T-helper 2 cell treated with Interferon-gamma antibody and Interleukin-4, amounts not matched to agents 100 ng/mL and 5 ng/mL, for 36 hours (primary cell): ENCODE measurements at regions not wholly inside any gene's neighbourhood (a gene's known extent, or its start where the extent isn't known, plus 50 kb on each side); places are given as distances from the start of the nearest gene placed in this dataset.

Source experiments
- intact Hi-C: fragments of 100-400 bp; cut with micrococcal nuclease; formaldehyde crosslinking; loops from one replicate; pipeline ENCODE4 v1.15.1; 2023

DNA sequence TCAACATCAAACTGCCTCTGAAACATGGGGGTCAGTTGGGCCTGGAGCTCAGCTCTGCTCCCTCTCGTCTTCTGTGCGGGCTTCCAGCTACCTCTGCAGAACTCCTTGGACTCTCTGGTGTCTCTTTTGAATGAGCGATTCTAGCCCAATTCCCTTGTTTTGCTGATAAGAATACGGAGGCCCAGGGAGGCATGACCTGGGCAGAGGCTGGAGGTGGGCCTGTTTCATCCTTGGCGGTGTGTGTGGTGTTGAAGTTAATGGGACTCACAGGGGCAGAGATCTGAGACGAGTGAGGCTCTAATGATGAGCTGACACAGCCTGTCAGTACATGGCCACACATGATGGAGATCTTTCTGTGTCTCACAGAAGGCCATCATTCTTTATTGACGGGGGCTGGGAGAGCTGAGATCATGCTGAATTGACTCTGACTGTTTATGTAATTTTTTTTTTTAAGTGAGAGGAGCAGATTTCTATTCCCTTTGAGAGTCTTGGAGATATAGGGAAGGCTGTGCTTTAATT, 134.5 kb downstream of the URB2 start:
- intact Hi-C loops = no loop called here

DNA sequence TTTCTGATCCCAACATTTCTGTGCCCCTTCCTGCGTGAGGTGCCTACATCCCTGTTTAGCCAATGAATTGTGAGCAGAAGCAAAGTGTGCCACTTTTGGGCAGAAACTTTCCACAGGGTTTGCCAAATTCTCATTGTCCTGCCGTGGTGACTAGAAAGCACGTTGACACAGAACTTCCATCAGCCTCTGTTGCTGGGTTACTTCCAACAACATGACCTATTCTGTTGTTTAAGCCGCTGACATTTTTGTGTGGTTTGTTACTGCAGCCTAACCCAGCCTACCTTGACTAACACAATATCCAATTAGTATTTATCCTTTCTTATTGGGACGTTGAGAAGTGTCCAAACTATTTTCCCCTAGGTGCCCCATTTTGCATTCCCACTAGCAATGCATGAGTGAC, 136.8 kb downstream of the URB2 start:
- intact Hi-C loops = no loop called here

DNA sequence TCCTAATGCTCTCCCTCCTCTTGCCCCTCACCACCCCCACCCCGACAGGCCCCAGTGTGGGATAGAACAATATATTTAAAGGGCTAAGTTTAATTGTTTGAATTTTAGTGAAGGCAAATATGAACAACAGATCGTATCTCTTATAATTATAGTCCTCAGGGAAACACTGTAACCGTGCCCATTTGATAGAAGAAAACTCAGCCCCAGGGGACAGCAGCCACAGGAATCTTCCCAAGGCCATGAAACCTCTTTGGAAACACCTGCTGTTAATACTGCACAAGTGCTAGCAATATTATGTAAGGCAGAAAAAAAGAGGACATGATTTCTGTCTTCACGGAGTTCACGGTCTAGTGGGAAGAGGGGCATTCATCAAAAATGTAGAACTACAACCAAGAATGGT, 142.2 kb downstream of the URB2 start:
- intact Hi-C loops = no loop called here

DNA sequence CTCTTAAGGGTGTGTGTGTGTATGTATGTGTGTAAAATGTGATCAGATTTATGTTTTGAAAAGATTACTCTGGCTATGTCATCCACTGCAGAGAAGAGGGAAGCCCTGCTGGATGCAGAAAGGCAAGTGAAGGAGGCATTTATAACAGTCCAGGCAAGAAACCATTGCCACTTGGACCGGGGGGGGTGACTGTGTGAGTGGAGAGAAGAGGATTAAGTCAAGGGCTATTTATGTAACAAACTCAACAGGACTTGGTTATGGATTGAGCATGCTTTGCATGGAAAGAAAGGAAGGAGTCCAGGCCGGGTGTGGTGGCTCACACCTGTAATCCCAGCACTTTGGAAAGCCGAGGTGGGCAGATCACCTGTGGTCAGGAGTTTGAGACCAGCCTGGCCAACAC, 143.0 kb downstream of the URB2 start:
- intact Hi-C loops = no loop called here

DNA sequence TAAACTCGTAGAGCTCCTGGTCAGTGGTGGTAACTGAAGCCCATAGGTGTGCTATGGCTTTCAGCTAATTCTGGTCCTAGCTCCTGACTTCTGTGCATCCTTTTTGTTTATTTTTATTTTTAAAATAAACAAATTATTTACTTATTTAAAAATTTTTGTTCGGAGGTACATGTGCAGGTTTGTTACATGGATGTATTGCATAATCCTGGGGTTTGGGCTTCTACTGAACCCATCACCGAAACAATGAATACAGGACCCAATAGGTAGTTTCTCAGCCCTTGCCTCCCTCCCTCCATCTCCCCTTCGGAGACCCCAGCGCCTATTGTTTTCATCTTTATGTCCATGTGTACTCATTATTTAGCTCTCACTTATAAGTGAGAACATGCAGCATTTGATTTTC, 143.8 kb downstream of the URB2 start:
- intact Hi-C loops = no loop called here

DNA sequence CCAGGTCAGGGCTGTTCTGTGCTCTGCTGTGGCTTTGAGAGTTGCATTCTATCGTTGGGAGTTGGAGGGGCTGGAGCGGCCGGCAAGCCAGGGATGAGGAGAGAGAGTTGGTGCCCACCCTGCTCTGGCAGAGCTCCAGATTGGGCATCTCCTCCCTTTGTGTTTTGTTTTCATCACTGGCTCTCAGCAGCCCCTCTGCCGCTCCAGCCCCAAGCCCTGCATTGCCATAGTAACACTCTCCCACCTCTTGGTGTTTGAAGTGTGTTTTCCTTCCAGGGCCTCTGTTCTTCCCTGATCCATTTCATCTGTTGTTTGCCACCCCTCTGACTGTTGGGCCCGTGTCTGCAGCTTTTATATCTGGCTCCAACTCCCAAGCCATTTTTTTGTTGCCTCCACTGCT, 152.7 kb downstream of the URB2 start:
- intact Hi-C loops = no loop called here

DNA sequence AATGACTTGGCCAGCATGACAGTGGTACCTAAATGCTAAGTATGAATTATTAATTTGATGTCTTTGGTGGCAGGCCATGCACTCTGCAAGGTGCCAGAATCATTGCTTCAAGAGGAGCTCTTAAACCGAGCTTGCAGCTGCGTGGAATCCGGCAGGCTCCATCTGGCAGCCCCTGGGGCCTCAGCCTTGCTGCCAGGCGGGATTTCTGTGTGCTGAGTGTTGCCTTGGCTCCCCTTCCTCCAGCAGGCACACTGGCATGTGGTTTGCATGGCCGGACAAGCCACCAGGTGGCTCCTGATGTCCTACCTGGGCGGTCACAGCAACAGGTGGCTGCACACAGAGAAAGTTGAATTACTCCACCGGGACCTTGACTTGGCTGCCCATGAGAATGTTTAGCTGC, 155.4 kb downstream of the URB2 start:
- intact Hi-C loops = no loop called here

DNA sequence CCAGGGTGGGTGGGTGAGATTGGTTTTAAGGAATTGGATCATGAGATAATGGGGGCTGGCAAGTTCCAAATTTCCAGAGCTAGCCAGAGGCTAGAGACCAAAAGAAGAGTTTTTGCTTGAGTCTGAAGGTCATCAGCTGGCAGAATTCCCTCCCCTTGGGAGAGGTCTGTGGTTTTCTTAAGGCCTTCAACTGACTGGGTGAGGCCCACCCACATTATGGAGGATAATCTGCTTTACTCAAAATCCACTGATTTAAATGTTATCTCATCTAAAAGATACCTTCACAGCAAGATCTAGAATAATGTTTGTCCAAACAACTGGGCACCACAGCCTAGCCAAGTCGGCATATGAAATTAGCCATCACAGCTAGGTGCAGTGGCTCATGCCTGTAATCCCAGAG, 156.4 kb downstream of the URB2 start:
- intact Hi-C loops = no loop called here

DNA sequence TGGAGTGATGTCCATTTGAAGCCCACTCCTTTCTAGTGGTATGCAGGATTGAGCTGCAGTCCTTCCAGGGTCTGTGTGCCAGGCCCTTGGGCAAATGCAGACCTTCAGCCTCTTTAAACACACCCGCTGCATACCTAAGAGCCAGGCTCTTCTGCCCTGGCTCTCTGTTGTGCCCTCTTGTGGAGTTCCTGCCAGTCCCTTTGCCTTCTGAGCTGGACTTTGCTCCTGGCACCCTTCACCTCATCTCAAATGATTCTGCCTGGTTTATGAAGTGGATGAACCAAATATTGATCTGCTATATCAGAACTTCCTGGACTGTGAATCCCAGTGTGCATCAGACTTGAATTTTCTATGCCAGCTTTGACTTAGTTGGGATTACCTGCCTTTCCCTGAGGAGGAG, 158.8 kb downstream of the URB2 start:
- intact Hi-C loops = no loop called here

DNA sequence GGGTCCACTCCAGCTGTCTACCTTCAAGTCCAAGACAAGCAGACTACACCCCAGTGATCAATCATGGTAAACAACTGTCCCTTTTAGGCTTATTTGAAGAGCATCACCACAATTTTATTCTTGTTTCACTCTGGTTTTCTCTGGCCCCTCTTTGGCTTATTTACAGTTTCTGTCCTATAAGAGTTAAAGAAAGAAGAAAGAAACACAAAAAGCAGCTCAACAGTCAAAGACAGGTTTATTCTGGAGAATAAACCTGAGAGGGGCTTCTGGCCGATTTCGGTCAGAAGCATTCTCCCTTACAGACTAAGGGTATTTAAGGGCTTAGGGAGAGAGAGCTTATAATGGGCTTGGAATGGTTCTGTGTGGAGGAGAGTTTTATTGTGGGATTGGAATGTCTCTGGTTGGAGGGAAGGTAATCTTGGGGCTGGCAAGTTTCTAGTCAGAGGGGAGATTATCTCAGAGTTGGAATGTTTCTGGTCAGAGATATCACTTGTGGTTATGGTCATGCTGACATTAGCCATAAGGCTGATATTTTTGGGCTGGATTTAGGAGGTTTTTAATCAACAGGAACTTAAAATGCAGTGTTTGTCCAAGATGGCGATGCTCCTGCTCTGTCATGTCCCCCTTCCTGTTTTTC, 161.0 kb downstream of the URB2 start:
- intact Hi-C loops = no loop called here

DNA sequence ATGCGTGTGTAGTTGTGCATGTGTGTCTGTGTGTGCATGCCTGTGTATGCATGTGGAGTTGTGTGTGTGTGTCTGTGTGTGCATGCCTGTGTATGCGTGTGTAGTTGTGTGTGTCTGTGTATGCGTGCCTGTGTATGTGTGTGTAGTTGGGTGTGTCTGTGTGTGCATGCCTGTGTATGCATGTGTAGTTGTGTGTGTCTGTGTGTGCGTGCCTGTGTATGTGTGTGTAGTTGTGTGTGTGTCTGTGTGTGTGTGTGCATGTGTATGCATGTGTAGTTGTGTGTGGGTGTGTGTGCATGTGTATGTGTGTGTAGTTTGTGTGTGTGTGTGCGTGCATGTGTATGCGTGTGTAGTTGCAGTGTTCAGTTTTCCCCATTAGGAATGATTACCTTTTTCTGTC, 162.0 kb downstream of the URB2 start:
- intact Hi-C loops = no loop called here

DNA sequence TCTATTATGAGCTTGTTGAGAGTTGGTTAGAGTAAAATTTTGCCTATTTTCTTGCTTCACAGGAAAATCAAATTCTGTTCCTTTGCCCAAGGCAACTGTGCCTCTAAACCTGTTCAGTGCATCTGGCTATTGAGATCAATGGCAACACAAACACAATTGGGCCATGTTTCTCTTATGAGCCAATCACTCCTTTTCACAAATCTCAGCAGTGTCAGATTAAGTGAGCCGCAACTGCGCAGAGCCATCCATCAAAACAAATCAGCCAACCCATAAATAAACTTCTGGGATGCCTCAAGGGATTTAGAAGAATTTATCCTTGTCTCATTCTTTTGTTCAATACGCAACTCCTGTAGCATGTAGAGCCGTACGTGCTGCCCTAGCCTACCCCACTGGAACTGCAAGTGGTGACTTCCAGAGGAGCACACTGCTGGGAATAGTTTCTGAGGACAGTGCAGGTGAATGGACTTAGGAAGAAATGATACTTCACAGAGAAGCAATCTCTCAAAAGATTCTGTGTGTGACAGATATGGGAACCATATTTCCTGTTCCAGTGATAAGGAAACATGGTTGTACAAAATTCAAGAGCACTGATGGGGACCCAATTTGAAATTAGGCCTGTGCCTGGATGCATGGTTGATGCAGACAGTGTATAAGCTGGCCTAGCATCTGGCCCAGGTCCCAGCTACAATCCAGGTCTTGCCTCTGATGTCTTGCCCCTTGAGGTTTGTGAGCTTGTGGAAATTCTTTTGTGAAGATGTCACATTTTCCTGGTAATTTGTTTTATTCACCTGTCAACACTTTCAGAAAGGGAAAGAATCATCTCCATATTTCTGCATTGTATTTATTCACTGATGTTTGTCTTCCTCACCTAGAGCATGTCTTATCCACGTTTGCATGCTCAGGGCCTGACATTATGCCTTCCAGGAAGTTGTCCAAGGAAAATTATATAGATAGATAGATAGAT, 166.2 kb downstream of the URB2 start:
- intact Hi-C loops = no loop called here

DNA sequence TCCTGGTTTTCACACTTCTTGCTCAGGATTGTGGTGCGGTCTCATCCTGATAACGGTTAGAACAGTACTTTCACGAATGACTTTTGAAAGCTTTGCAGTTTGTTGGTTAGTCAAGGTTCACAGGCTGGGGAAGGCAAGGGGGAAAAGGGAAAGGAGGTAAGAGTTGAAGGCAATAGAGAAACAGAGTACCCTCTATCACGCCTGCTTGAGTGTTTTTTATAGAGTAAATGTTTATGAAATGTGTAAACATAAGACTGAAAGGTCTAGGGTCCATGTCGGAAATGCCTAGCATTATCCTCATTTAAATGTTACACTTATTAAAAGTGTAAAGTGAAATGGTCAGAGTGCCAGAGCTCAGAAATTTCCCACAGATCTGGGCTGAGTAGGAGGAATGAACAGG, 167.4 kb downstream of the URB2 start:
- intact Hi-C loops = no loop called here

DNA sequence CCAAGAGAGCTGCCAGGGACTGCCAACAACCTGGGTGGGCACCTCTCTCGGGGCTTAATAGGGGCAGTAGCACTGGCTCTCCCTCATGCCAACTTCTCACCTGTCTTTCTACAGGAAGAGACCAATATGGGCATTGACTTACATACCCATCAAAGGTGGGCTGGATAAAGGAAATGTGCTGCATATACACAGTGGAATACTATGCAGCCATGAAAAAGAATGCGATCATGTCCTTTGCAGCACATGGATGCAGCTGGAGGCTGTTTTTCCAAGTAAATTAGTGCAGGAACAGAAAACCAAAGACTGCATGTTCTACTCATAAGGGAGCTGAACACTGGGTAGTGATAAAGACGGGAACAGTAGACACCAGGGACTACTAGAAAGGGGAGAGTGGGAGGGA, 172.5 kb downstream of the URB2 start:
- intact Hi-C loops = no loop called here

DNA sequence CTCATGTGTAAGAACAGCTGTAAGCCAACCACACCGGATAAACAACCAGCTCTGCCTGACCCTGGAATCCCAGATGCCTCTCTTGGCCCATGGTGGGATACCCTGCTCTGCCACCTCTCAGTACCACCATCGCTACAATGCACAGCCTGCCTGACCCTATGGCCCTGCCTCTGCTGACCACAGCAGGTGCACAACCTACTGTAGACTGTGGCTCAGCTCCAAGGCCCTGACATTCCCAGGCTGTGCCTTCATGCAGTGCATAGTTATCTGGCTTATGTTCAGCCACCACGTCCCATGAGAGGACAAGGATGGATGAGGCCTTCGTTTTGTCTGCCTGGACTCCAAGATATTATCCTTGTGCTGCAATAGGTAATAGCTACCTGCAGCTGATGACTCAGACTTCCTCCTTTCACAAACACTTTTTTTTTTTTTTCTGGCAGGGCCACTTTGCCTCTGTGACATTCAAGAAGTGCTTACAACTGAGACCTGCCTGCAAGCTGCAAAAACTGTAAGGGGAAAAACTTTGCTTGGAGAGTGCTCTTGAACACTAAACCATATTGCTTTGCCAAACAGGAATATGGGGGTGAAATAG, 177.7 kb downstream of the URB2 start:
- intact Hi-C loops = no loop called here

DNA sequence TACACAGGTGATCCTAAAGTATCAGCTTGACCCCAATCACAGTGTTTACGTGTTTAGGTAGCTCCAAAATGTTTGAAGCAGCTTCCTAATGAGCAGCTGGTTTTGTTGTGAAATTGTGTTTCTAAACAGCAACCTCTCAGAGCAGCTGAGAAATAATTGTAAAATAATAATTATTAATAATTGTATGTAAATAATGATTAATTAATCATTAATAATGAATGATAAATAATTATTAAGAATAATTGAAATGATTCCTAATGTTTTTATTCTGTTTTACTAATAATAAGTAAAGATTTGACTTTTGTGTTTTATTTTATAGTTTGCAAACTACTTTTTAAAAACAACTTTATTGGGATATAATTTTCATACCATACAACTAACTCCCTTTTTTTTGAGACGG, 182.2 kb downstream of the URB2 start:
- intact Hi-C loops = no loop called here

DNA sequence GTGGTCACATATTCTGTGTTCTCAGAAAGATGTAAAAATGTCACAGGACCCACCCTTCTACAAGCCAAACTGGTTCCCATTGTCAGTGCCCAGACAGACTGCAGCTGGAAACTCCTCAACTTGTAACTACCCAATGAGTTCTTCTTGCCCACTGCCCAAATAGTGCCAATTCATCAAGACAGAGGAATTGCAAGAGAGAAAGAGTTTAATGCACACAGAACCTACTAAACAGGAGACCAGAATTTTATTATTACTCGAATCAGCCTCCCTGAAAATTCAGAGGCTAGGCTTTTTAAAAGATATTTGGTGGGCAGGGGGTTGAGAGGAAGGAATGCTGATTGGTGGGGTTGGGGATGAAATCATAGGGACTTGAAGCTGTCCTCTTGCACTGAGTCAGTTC, 184.1 kb downstream of the URB2 start:
- intact Hi-C loops = no loop called here

DNA sequence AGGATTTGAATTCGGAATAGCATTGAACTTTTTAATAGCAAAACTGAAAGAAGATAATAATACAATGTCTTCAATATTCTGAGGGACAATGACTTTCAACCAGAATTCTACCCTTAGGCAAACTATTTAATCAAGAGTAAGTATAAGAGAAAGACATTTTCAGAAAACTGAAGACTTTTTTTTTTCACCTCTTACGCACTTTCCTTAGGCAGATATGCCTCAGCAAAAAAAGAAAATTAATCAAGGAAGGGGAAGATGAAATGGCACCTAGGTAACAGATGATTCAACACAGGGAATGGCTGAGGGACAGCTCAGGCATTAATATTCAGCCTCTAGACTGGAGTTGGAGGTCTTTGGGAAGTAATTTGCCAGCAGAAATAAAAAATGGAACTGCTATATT, 184.9 kb downstream of the URB2 start:
- intact Hi-C loops = no loop called here

DNA sequence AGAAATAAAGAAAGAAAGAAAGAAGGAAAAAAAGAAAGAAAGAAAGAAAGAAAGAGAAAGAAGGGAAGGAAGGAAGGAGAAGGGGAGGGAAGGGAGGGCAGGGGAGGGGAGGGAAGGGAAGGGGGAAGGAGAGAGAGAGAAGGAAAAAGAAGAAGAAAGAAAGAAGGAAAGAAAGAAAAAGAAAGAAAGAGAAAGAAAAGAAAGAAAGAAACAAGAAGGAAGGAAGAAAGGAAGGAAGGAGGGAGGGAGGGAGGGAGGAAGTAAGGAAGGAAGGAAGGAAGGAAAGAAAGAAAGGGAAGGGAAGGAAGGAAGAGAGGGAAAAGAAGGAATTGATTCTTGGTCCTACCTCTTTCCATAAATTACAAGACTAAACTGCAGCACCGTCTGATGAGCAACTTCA, 186.1 kb downstream of the URB2 start:
- intact Hi-C loops = no loop called here

DNA sequence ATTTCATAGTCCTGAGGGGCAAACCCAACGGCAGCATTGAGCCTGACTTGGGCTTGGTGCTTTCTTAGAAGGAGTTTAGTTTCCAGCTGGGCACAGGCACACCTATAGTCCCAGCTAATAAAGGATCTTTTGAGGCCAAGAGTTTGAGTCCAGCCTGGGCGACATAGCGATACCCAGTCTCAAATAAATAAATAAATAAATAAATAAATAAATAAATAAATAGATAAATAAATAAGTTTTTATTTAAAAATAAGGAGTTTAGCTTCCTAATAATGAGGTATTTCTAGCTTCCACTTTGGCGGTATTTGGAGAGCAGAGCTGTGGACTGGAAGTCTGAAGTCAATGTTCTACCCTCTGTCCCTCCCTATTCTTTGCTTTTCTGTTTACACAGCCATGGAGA, 186.6 kb downstream of the URB2 start:
- intact Hi-C loops = no loop called here

DNA sequence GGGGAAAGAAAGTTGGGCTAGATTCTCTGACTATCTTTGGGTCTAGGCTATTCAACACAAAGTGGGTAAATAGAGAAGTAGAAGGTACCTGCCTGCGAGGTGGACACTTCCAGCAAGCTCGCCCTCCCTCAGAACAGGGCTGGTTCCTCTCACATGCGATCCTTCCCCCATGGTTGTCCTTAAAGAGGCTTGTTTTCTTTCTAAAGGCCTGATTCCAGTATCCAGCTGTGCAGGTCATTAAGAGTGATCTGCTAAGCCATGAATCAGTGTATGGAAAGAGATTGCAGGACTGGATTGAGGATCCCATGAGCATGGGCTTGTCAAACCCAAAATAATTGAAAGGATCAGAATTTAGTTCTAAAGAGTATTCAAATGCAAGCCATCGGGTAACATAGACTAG, 189.0 kb downstream of the URB2 start:
- intact Hi-C loops = no loop called here

DNA sequence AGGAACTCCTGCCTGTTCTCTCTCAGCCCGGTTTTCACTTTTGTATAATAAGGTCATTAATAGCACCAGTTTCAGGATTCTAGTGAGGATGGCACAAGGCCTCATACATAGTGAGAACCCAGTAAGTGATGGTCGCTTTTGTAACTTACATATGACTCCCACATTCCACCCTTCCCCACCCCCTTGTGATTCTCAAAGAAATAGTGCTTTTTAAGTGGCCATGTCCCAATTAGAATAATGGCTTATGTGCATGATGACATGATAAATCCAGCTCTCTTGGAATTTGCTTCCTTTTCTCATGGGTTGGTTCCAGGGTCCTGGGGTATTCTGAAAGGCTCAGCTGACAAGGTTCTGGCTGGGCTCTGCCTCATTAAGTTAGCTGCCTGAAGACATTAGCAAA, 189.9 kb downstream of the URB2 start:
- intact Hi-C loops = no loop called here
